HG02870 (cell line): ENCODE measurements at regions not wholly inside any gene's neighbourhood (a gene's known extent, or its start where the extent isn't known, plus 50 kb on each side); places are given as distances from the start of the nearest gene placed in this dataset.

Source experiments
- ATAC-seq: cut with Tn5 transposase; IDR thresholded peaks from one replicate; pipeline ENCODE4 v1.9.1; 2021; ENCODE audit warnings: mild to moderate bottlenecking, moderate library complexity; ENCODE audit not compliant: unreplicated experiment

GRCh38 chr6:54009052-54009654 is 102.1 kb upstream of the MLIP start:
- ATAC-seq = no peak

GRCh38 chr6:54010340-54011276 is 100.6 kb upstream of the MLIP start:
- ATAC-seq = no peak

- ATAC-seq = no peak
Measured at GRCh38 chr6:54011277-54011648, 100.0 kb upstream of the MLIP start.

- ATAC-seq = no peak
Measured at GRCh38 chr6:54013966-54014365, 97.3 kb upstream of the MLIP start.

- no peak for ATAC-seq
Measured at GRCh38 chr6:54014440-54014839, 96.8 kb upstream of the MLIP start.

GRCh38 chr6:54017877-54018276 is 93.4 kb upstream of the MLIP start:
- no peak for ATAC-seq

- ATAC-seq = no peak
Measured at GRCh38 chr6:54018722-54019121, 92.5 kb upstream of the MLIP start.

- ATAC-seq = no peak
Measured at GRCh38 chr6:54019860-54020259, 91.4 kb upstream of the MLIP start.

GRCh38 chr6:54020334-54020733 is 90.9 kb upstream of the MLIP start:
- ATAC-seq = no peak

GRCh38 chr6:54026652-54027400 is 84.4 kb upstream of the MLIP start:
- ATAC-seq = no peak

- ATAC-seq = no peak
Measured at GRCh38 chr6:54028170-54028569, 83.1 kb upstream of the MLIP start.

- ATAC-seq = no peak
Measured at GRCh38 chr6:54029187-54029586, 82.1 kb upstream of the MLIP start.

- no peak for ATAC-seq
Measured at GRCh38 chr6:54031169-54031568, 80.1 kb upstream of the MLIP start.

- ATAC-seq = no peak
Measured at GRCh38 chr6:54037277-54037779, 73.9 kb upstream of the MLIP start.

GRCh38 chr6:54040545-54040944 is 70.7 kb upstream of the MLIP start:
- ATAC-seq = no peak

GRCh38 chr6:54041239-54041638 is 70.0 kb upstream of the MLIP start:
- no peak for ATAC-seq

GRCh38 chr6:54043360-54043759 is 67.9 kb upstream of the MLIP start:
- ATAC-seq = no peak

- ATAC-seq = no peak
Measured at GRCh38 chr6:54044059-54044458, 67.2 kb upstream of the MLIP start.

GRCh38 chr6:54048782-54049181 is 62.5 kb upstream of the MLIP start:
- ATAC-seq = no peak

- ATAC-seq = no peak
Measured at GRCh38 chr6:54050750-54051149, 60.5 kb upstream of the MLIP start.

GRCh38 chr6:54053881-54054391 is 57.3 kb upstream of the MLIP start:
- ATAC-seq = no peak
